T-cell (primary cell): ENCODE measurements at regions not wholly inside any gene's neighbourhood (a gene's known extent, or its start where the extent isn't known, plus 50 kb on each side); places are given as distances from the start of the nearest gene placed in this dataset.
"Not testable (repeated sequence)": the region's sequence is repeated elsewhere in the genome, so short reads cannot be mapped to it uniquely, and the experiment has no call there.

ENCODE experiments used
- ATAC-seq, 4 experiments: fragments of 200-7000 bp in 3 of 4; fragments of 150-1000 bp in 1 of 4; cut with Tn5 transposase; replicated peaks in 1 of 4; 1 replicate in 3 of 4; 2 replicates in 1 of 4; pipeline ENCODE4 v1.10.0; 2021; ENCODE audit warnings: moderate library complexity in 3 of 4, mild to moderate bottlenecking in 2 of 4, moderate number of reproducible peaks in 1 of 4
- CTCF ChIA-PET, 2 donors: fragments of 300-600 bp; sonication (Branson Sonifier 250); formaldehyde crosslinking; loops; one replicate each; lab custom pipeline; 2022; ENCODE audit warnings: antibody characterized with exemption in 2 of 2; lab: Charles Lee
- POLR2A ChIA-PET, 2 donors: fragments of 300-600 bp; sonication (Branson Sonifier 250); formaldehyde crosslinking; loops; one replicate each; lab custom pipeline; 2022; ENCODE audit warnings: antibody characterized with exemption in 2 of 2; lab: Charles Lee
- DNase-seq, 35 experiments: peaks; one replicate each; pipeline versions ENCODE4 v3.0.0 to v3.0.0-alpha.2; 2013 to 2023
- H3K27ac ChIP-seq: one replicate; pipeline ENCODE4 v1.5.1; 2013; ENCODE audit warnings: low read length
- H3K27me3 ChIP-seq, 2 experiments: replicated peaks in 1 of 2; 1 replicate in 1 of 2; 2 replicates in 1 of 2; pipeline versions ENCODE4 v1.6.1 to v1.7.0; 2013; ENCODE audit warnings: low read length in 1 of 2, mixed read lengths in 1 of 2; ENCODE audit not compliant: control insufficient read depth in 2 of 2, insufficient read depth in 2 of 2; ENCODE audit errors: extremely low read depth in 1 of 2
- H3K36me3 ChIP-seq, 2 donors: 1 replicate in 1 of 2; 2 replicates in 1 of 2; pipeline versions ENCODE4 v1.6.1 to v1.7.0; 2013; ENCODE audit warnings: low read length in 1 of 2; ENCODE audit not compliant: control insufficient read depth in 2 of 2, insufficient read depth in 1 of 2; ENCODE audit errors: extremely low read depth in 1 of 2
- H3K4me1 ChIP-seq, 2 experiments: 1 replicate in 1 of 2; 2 replicates in 1 of 2; pipeline versions ENCODE4 v1.6.1 to v1.7.0; 2013; ENCODE audit warnings: low read length in 2 of 2, mixed read lengths in 1 of 2; ENCODE audit not compliant: insufficient read depth in 2 of 2, control insufficient read depth in 1 of 2; ENCODE audit errors: extremely low read depth in 1 of 2
- H3K4me3 ChIP-seq, 2 donors: 1 replicate in 1 of 2; 2 replicates in 1 of 2; pipeline versions ENCODE4 v1.5.1 to v1.7.0; 2013; ENCODE audit warnings: mild to moderate bottlenecking in 2 of 2, low read length in 1 of 2, moderate library complexity in 1 of 2; ENCODE audit not compliant: control insufficient read depth in 1 of 2; ENCODE audit errors: extremely low read depth in 1 of 2
- H3K9me3 ChIP-seq: 2 replicates; pipeline ENCODE4 v1.7.0; 2013
- H3K27ac Mint-ChIP-seq, 2 donors: one replicate each; pipeline ENCODE4 v1.8.0; 2020 to 2021; ENCODE audit warnings: mild to moderate bottlenecking in 2 of 2, mixed read lengths in 2 of 2
- H3K27me3 Mint-ChIP-seq, 2 donors: one replicate each; pipeline ENCODE4 v1.8.0; 2021 to 2022; ENCODE audit warnings: mixed read lengths in 2 of 2
- H3K36me3 Mint-ChIP-seq: one replicate; pipeline ENCODE4 v1.8.0; 2021; ENCODE audit warnings: mixed read lengths
- H3K4me1 Mint-ChIP-seq, 3 donors: one replicate each; pipeline ENCODE4 v1.8.0; 2020 to 2022; ENCODE audit warnings: mixed read lengths in 3 of 3, mild to moderate bottlenecking in 1 of 3
- H3K4me3 Mint-ChIP-seq, 3 donors: one replicate each; pipeline ENCODE4 v1.8.0; 2020 to 2022; ENCODE audit warnings: mild to moderate bottlenecking in 3 of 3, mixed read lengths in 3 of 3, moderate library complexity in 3 of 3
- H3K9me3 Mint-ChIP-seq, 3 donors: one replicate each; pipeline ENCODE4 v1.8.0; 2020 to 2022; ENCODE audit warnings: mixed read lengths in 3 of 3
- WGBS: methylation state at CpG from one replicate; pipeline ENCODE4 v1.1.5; 2013; ENCODE audit warnings: missing lambda C conversion rate; ENCODE audit not compliant: insufficient coverage; 5-methylcytosine and 5-hydroxymethylcytosine counted together

DNA sequence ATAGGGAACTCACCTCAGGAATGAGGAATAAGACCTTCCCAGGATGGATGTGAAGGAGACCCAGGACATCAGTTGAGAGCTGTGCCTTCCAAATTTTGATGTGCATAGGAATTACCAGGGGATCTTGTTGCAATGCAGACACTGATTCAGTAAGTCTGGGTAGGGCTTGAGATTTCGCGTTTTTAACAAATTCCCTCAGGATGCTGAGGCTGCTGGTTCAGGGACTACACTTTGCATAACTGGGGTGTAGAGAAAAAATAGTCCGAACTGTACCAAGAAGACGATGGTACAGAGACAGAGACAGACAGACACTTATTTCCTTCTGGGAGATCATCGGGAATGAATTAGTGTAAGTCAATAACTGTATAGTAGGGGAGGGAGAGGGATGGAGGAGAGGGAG is 82.3 kb upstream of the FREM1 start:
- DNase-seq (no peak), ATAC-seq (no peak)
- no peaks in the 10 kb centered on the region for H3K36me3 ChIP-seq
- H3K4me3 ChIP-seq, result peak overlapping the region in 1 of 2 donors; percentile 62
- peak overlapping the region; percentile 77 to 86 (median 79) for H3K4me3 Mint-ChIP-seq
- H3K27ac Mint-ChIP-seq, result peak overlapping the region; percentile 80 to 83
- H3K9me3 ChIP-seq, result no peaks in the 10 kb centered on the region
- WGBS, result 81% methylated on average over 5 of the region's 5 CpGs
- H3K27me3 ChIP-seq, result peaks cover 0 to 8% of the 10 kb centered on the region in 2 experiments
- peaks cover 0 to 6% of the 10 kb centered on the region in 2 donors for H3K27me3 Mint-ChIP-seq
- ChIA-PET POLR2A (no interaction called here), CTCF (no interaction called here)
- H3K36me3 Mint-ChIP-seq, result no peaks in the 10 kb centered on the region
- peaks cover 16 to 18% of the 10 kb centered on the region in 2 experiments for H3K4me1 ChIP-seq
- H3K4me1 Mint-ChIP-seq, result peaks cover 40 to 47% (median 40%) of the 10 kb centered on the region in 3 donors
- H3K9me3 Mint-ChIP-seq, result no peaks in the 10 kb centered on the region
- peak overlapping the region; percentile 66 for H3K27ac ChIP-seq

DNA sequence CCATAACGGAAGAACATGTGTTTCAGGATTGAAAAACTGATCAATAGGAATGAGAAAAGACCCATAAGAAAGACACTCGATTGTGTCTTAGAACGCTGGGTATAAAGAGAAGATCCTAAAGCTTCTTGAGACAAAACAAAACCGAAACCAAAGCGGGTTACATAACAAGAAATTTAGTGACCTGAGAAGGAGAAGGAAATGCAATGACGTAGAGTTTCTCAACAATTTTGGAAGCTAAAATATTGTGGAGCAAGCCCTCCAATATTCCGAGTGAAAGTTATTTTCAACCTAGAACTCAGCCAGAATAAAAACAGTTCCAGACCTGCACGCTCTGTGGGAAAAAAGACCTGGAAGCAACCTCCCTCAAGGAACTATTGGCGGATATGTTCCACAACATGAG is 81.9 kb upstream of the FREM1 start:
- no peaks in the 10 kb centered on the region for H3K9me3 Mint-ChIP-seq
- H3K4me3 Mint-ChIP-seq, result peak overlapping the region; percentile 77 to 86 (median 79)
- H3K27ac Mint-ChIP-seq, result peak overlapping the region; percentile 80 to 83
- H3K36me3 Mint-ChIP-seq, result no peaks in the 10 kb centered on the region
- H3K27me3 Mint-ChIP-seq, result peaks cover 0 to 6% of the 10 kb centered on the region in 2 donors
- CTCF ChIA-PET, result no interaction called here
- H3K4me1 ChIP-seq, result peaks cover 16 to 18% of the 10 kb centered on the region in 2 experiments
- WGBS, result 28% methylated on average over 5 of the region's 9 CpGs
- H3K9me3 ChIP-seq, result no peaks in the 10 kb centered on the region
- H3K27me3 ChIP-seq, result peaks cover 0 to 8% of the 10 kb centered on the region in 2 experiments
- DNase-seq (peak in 1 of 35 experiments; percentile 57), ATAC-seq (no peak)
- H3K4me3 ChIP-seq, result peak overlapping the region in 1 of 2 donors; percentile 28
- H3K4me1 Mint-ChIP-seq, result peaks cover 40 to 52% (median 40%) of the 10 kb centered on the region in 3 donors
- POLR2A ChIA-PET, result no interaction called here
- H3K27ac ChIP-seq, result peak overlapping the region; percentile 66
- H3K36me3 ChIP-seq, result no peaks in the 10 kb centered on the region

DNA sequence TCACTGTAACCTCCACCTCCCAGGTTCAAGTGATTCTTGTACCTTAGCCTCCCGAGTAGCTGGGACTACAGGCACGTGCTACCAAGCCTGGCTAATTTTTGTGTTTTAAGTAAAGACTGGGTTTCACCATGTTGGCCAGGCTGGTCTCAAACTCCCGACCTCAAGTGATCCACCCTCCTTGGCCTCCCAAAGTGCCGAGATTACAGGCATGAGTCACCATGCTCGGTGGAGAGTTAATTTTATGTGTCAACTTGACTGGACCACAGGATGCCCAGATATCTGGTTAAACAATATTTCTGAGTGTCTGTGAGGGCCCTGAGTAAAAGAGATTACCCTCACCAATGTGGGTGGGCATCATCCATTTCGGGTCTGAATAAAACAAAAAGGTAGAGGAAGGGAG is 80.4 kb upstream of the FREM1 start:
- 80% methylated on average over 2 of the region's 6 CpGs for WGBS
- H3K9me3 Mint-ChIP-seq, result not testable (repeated sequence)
- H3K4me1 ChIP-seq, result peaks cover 16 to 18% of the 10 kb centered on the region in 2 experiments

DNA sequence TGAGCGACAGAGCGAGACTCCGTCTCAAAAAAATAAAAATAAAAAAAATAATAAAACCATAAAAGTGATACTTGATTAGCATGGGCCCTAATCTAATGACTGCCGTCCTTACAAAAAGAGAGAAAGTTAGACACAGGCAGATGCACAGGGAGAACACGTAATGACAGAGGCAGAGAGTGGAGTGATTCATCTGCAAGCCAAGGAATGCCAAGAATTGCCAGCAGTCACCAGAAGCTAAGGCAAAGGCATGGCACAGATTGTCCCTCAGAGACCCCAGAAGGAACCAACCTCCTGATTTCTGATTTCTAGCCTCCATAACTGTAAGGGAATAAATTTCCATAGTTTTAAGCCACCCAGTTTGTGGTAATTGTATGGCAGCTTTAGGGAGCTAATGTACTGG is 79.6 kb upstream of the FREM1 start:
- Histone ChIP-seq H3K36me3 (no peaks in the 10 kb centered on the region), H3K4me3 (no peak overlapping the region), H3K27ac (no peak overlapping the region), H3K9me3 (no peaks in the 10 kb centered on the region), H3K4me1 (peaks cover 14 to 18% of the 10 kb centered on the region in 2 experiments), H3K27me3 (peaks cover 0 to 8% of the 10 kb centered on the region in 2 experiments)
- CTCF ChIA-PET, result no interaction called here
- POLR2A ChIA-PET, result interaction anchor here in 1 of 2 donors (0.7 kb wide), 1 partner anchor 44 kb away, joined by 5 read pairs; no protein-coding TSS in a partner anchor
- H3K27me3 Mint-ChIP-seq, result peaks cover 0 to 4% of the 10 kb centered on the region in 2 donors
- WGBS, result 100% methylated on average over 1 of the region's 5 CpGs
- ATAC-seq (no peak), DNase-seq (no peak)
- no peaks in the 10 kb centered on the region for H3K36me3 Mint-ChIP-seq
- H3K4me3 Mint-ChIP-seq, result no peak overlapping the region
- H3K9me3 Mint-ChIP-seq, result no peaks in the 10 kb centered on the region
- H3K27ac Mint-ChIP-seq, result no peak overlapping the region
- H3K4me1 Mint-ChIP-seq, result peaks cover 39 to 52% (median 39%) of the 10 kb centered on the region in 3 donors

More for the DNA sequence above, 80.4 kb upstream of the FREM1 start:
- H3K9me3 ChIP-seq, POLR2A ChIA-PET, H3K27me3 ChIP-seq, H3K27ac Mint-ChIP-seq, H3K27ac ChIP-seq, H3K36me3 Mint-ChIP-seq, DNase-seq, H3K4me3 ChIP-seq, H3K27me3 Mint-ChIP-seq, H3K36me3 ChIP-seq, CTCF ChIA-PET, ATAC-seq, H3K4me3 Mint-ChIP-seq: not testable (repeated sequence)
- H3K4me1 Mint-ChIP-seq, result peaks cover 40 to 52% (median 40%) of the 10 kb centered on the region in 3 donors

DNA sequence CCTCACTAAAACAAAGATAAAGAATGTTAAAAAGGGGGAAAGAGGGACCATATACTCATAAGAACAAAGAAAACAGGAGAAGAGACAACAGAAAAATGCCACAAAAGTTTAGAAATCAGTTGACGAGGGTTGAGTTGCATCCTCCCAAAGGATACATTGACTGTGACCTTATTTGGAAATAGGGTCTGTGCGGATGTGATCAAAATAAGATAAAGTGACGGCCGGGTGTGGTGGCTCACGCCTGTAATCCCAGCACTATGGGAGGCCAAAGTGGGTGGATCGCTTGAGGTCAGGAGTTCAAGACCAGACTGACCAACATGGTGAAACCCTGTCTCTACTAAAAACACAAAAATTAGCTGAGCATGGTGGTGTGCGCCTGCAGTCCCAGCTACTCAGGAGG is 79.1 kb upstream of the FREM1 start:
- ATAC-seq, H3K4me3 Mint-ChIP-seq, DNase-seq, H3K9me3 Mint-ChIP-seq, CTCF ChIA-PET, H3K27ac Mint-ChIP-seq, H3K9me3 ChIP-seq, H3K36me3 Mint-ChIP-seq, H3K36me3 ChIP-seq, H3K4me3 ChIP-seq, H3K27me3 Mint-ChIP-seq, POLR2A ChIA-PET, H3K27ac ChIP-seq, H3K27me3 ChIP-seq: not testable (repeated sequence)
- peaks cover 34 to 47% (median 34%) of the 10 kb centered on the region in 3 donors for H3K4me1 Mint-ChIP-seq
- 80% methylated on average over 1 of the region's 7 CpGs for WGBS
- peaks cover 10 to 18% of the 10 kb centered on the region in 2 experiments for H3K4me1 ChIP-seq

DNA sequence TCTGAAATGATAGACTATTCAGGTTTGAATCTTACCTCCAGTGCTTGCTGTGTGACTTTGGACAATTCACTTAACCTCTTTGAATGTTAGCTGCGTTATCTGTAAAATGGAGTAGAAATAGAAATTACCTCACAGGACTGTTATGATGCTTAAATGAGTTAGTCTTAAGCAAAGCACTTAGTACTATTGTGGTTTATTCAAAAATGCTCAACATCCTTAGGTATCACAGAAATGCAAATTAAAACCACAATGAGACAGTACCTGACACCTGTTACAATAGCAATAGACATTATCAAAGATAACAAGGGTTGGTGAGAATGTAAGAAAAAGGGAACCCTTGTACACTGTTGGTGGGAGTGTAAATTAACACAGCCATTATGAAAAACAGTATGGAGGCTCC is 77.6 kb upstream of the FREM1 start:
- Histone ChIP-seq H3K4me1 (peaks cover 6 to 7% of the 10 kb centered on the region in 2 experiments), H3K36me3 (no peaks in the 10 kb centered on the region), H3K4me3 (no peak overlapping the region), H3K9me3 (no peaks in the 10 kb centered on the region), H3K27ac (no peak overlapping the region), H3K27me3 (peaks cover 0 to under 1% of the 10 kb centered on the region in 2 experiments)
- WGBS, result no CpG with 5 or more reads among the region's 1 CpG
- H3K27me3 Mint-ChIP-seq, result peaks cover 0 to 3% of the 10 kb centered on the region in 2 donors
- H3K27ac Mint-ChIP-seq, result no peak overlapping the region
- H3K4me3 Mint-ChIP-seq, result no peak overlapping the region
- H3K36me3 Mint-ChIP-seq, result no peaks in the 10 kb centered on the region
- POLR2A ChIA-PET, result no interaction called here
- peaks cover 23 to 35% (median 23%) of the 10 kb centered on the region in 3 donors for H3K4me1 Mint-ChIP-seq
- H3K9me3 Mint-ChIP-seq, result no peaks in the 10 kb centered on the region
- CTCF ChIA-PET, result interaction anchor here in 1 of 2 donors (0.6 kb wide), 1 partner anchor 555 kb away, joined by 3 read pairs; no protein-coding TSS in a partner anchor
- no peak for DNase-seq
- ATAC-seq, result peak in 1 of 4 experiments; percentile 82
